OCI-LY7 (cell line): ENCODE measurements at regions not wholly inside any gene's neighbourhood (a gene's known extent, or its start where the extent isn't known, plus 50 kb on each side); places are given as distances from the start of the nearest gene placed in this dataset.

Source experiments
- CTCF ChIP-seq: fragments of 200-600 bp; sonication (generic); conservative IDR thresholded peaks from 2 replicates; pipeline ENCODE4 v1.5.1; 2014; ENCODE audit warnings: mild to moderate bottlenecking, antibody characterized with exemption, low read length, moderate library complexity, mixed read lengths
- EZH2phosphoT487 ChIP-seq: fragments of 200-600 bp; sonication (generic); IDR thresholded peaks from 2 replicates; pipeline ENCODE4 v1.6.1; 2018; ENCODE audit warnings: low read depth, borderline replicate concordance, mild to moderate bottlenecking, mixed run types, antibody characterized with exemption, low read length, moderate library complexity, mixed read lengths

GRCh38 chr4:100311181-100311580, 120.9 kb upstream of the DDIT4L start:
- TF ChIP-seq CTCF (no peak), EZH2phosphoT487 (no peak)
